GM18868 (cell line): ENCODE measurements at regions not wholly inside any gene's neighbourhood (a gene's known extent, or its start where the extent isn't known, plus 50 kb on each side); places are given as distances from the start of the nearest gene placed in this dataset.
"Not testable (repeated sequence)": the region's sequence is repeated elsewhere in the genome, so short reads cannot be mapped to it uniquely, and the experiment has no call there.

Experiments
- ATAC-seq: cut with Tn5 transposase; IDR thresholded peaks from one replicate; pipeline ENCODE4 v1.9.1; 2021; ENCODE audit warnings: mild to moderate bottlenecking, moderate library complexity; ENCODE audit not compliant: unreplicated experiment

- ATAC-seq, result no peak
These were observed 1632.3 kb downstream of the KCNT2 start for GRCh38 chr1:194975913-194976312.

DNA sequence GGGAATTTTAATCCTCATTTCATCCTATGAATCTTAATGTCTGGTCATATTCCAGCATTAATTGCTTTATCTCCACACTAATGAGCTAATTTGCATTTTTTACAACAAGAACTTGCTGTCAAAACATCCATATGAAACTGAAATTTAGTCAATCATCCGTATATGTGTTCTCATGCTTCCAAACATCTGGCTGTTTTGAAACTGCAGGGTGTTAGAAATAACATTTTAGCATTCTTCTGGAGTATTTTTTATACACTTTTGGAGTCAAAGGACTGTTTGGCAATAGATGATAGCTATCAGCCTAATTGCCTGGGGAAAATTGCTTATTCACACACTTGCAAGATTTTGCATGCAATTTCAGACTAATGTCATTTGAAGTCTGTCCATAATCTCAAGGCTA lies 1639.3 kb downstream of the KCNT2 start:
- no peak for ATAC-seq

GRCh38 chr1:194959795-194960194 lies 1648.4 kb downstream of the KCNT2 start:
- ATAC-seq, result no peak

- ATAC-seq, result no peak
These were observed 1656.1 kb downstream of the KCNT2 start for GRCh38 chr1:194952171-194952570.

- no peak for ATAC-seq
These were observed 1657.7 kb downstream of the KCNT2 start for GRCh38 chr1:194950584-194950983.

DNA sequence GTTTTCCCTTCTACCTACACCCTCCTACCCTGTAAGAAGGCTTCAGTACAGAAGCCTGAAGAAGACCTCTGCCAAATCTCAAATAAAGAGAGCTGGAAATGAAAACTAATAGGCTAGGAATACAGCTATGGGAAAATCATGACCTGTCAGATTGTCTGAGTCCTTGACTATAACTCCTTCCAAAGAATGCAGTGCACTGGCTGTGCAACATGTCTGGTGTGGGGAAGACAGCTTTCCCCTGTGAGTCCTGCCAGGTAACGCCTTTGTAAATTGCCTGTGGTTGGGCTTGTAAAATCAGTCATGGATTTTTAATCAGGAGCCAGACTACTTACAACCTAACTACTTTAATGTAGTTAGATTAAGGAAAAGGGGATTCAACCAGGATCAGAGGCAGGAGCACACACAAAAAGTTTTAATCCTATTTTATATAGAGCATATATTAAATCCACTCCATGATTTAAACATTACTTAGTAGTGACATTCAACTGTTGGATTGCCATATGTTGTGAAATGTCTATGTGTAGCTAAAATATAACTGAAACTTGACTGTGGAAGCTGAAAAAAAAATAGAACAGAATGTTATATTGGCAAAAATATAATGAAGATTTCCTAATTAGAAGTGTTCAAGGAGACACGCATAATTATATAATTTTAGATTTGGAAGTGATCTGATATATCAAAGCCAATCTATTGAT lies 1667.8 kb downstream of the KCNT2 start:
- no peak for ATAC-seq

GRCh38 chr1:194935864-194936263 lies 1672.4 kb downstream of the KCNT2 start:
- ATAC-seq, result no peak

DNA sequence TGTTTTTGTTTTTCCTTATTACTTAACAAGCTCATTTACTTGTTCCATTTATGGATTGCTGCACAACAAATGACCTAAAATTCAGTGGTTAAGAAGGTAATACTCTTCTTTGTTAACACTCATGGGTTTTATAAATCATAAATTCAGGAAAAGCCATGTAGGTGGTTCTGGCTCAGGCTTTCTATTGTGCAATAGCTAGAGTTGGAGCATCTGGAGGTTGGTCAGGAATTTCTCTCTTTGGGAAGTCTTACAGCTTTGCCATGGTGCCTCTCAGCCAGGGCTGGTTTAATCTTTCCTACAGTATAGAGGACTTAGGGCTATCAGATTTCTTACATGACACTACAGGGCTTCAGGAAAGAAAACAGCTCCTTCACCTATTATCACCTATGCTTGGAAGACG lies 1677.1 kb downstream of the KCNT2 start:
- ATAC-seq, result no peak

- ATAC-seq, result no peak
These were observed 1678.1 kb downstream of the KCNT2 start for GRCh38 chr1:194930132-194930531.

GRCh38 chr1:194929357-194929756 lies 1678.9 kb downstream of the KCNT2 start:
- ATAC-seq, result no peak

DNA sequence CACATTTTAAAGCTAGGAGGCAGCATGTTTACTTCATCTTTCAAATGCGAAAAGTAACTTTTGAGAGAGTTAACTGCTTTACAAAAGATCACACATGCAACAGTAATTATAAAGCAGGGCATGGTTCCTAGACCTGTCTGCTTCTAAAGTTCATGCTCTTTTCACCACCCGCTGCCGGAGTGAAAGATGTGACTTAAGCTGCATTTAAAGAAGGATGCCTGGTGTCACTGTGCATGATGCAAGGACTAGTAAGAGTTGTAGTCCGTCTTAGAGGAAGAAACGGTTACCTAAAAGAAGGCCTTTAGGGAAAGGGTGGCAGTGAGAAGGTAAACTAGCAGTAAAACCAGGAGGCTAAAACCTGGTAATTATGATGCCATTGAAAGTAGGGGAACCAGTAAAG lies 1689.1 kb downstream of the KCNT2 start:
- ATAC-seq, result no peak

GRCh38 chr1:194917769-194918168 lies 1690.5 kb downstream of the KCNT2 start:
- ATAC-seq, result no peak

GRCh38 chr1:194908643-194909042 lies 1699.6 kb downstream of the KCNT2 start:
- ATAC-seq, result no peak

- no peak for ATAC-seq
These were observed 1704.7 kb downstream of the KCNT2 start for GRCh38 chr1:194903524-194903923.

DNA sequence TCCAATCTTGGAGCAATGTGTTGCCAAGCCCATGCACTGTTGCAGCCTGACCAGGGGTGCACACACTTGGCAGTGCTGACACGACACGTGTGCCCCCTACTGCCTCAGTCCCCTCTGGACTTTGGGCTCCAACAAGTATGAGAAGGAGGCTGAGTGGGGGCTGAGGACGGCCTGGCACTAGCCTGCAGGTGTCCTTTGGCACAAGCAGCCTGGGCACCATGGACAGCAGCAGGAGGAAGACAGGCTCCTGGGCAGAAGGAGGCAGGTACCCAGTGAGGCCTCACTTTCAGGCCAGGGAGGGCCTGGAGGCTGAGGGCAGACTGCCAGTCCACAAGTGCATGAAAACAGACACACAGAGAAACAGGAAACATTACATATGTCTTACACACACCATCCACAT lies 1702.9 kb upstream of the B3GALT2 start:
- ATAC-seq, result no peak

- no peak for ATAC-seq
These were observed 1684.4 kb upstream of the B3GALT2 start for GRCh38 chr1:194870860-194871259.

DNA sequence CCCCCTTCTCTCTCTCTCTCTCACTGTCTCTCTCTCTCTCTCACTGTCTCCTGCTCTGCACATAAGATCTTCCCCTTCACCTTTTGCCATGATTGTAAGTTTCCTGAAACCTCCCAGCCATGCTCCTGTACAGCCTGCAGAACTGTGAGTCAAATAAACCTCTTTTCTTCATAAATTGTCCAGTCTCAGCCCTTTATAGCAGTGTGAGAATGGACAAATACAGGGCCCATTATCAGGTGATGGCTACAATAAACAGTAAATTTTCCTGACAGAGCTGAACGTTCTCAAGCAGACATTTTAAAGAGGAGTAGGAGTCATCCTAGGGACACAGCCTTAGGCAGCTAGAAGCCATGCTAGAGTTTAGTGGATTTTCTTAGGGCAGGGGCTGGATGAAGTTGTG lies 1679.7 kb upstream of the B3GALT2 start:
- no peak for ATAC-seq

DNA sequence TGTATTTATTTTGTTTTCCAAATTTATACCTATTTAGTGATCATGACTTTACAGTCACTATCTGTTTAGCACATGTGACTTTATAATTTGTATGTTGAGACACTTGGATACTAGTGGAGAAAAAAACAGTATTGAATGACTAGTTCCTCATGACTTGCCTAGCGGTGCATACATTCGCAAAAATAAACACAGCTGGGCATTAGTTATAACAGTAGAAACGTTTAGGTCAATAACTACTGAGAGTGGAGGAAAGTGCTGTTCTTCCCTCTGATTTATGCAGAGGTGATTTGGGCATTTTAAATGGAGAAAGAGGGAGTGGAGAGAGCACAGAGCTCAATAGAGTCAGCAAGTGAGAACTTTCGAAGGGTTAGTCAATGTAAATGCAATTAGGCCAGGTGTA lies 1679.0 kb upstream of the B3GALT2 start:
- ATAC-seq, result no peak

GRCh38 chr1:194862129-194862528 lies 1675.7 kb upstream of the B3GALT2 start:
- ATAC-seq, result no peak

DNA sequence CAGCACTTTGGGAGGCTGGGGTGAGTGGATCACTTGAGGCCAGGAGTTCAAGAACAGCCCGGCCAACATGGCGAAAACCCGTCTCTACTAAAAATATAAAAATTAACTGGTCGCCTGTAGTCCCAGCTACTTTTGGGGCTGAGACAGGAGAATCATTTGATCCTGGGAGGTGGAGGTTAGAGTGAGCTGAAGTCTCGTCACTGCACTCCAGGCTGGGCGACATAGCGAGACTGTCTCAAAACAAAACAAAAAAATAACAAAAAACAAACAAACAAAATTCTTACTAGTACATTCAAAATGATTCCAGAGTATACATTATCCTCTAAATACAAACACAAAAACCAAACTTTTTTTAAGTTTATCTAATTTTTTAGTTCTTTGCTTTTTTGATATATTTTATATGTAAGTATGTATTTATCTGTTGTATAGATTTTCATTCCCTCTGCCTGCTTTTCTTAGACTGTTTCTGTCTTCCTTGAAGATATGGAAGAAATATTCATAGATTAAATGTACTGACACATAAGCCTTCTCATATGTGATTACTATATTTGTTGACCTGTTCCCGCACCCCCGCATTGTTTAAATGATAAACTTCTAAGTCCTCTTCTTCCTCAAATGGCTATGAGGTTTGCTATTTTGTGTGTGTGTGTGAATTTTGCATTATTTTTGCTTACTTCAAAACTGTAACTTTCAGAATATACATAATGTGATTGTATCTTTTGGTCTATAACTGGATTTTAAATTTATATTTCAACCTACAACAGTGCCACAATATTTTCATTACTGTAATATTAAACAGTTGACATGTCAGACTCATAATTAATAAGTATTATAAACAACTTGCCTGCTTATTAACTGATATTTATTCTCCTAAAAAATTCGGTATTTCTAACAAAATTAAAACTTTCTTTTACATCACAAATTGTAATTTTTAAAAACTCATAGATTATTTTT lies 1674.1 kb upstream of the B3GALT2 start:
- no peak for ATAC-seq

DNA sequence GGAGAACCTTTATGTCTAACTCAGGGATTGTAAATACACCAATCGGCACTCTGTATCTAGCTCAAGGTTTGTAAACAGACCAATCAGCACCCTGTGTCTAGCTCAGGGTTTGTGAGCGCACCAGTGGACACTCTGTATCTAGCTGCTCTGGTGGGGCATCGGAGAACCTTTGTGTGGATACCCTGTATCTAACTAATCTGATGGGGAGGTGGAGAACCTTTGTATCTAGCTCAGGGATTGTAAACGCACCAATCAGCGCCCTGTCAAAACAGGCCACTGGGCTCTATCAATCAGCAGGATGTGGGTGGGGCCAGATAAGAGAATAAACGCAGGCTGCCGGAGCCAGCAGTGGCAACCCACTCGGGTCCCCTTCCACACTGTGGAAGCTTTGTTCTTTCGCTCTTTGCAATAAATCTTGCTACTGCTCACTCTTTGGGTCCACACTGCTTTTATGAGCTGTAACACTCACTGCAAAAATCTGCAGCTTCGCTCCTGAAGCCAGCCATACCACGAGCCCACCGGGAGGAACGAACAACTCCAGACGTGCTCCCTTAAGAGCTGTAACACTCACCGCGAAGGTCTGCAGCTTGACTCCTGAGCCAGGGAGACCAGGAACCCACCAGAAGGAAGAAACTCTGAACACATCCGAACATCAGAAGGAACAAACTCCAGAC lies 1673.2 kb upstream of the B3GALT2 start:
- not testable (repeated sequence) for ATAC-seq
